H9 (cell line): ENCODE measurements at regions not wholly inside any gene's neighbourhood (a gene's known extent, or its start where the extent isn't known, plus 50 kb on each side); places are given as distances from the start of the nearest gene placed in this dataset.

Source experiments
- DNase-seq: peaks from one replicate; pipeline ENCODE4 v3.0.0-alpha.2; 2017
- H2AFZ ChIP-seq: one replicate; pipeline ENCODE4 v1.6.1; 2013; ENCODE audit warnings: mild to moderate bottlenecking, low read length, control low read depth, moderate library complexity
- H2AK5ac ChIP-seq: 2 replicates; pipeline ENCODE4 v1.6.1; 2013; ENCODE audit warnings: low read length, control low read depth, mixed read lengths; ENCODE audit not compliant: insufficient read length
- H2BK120ac ChIP-seq: one replicate; pipeline ENCODE4 v1.6.1; 2013; ENCODE audit warnings: low read depth, mild to moderate bottlenecking, low read length, control low read depth, inconsistent platforms; ENCODE audit not compliant: poor library complexity, severe bottlenecking
- H2BK12ac ChIP-seq: 2 replicates; pipeline ENCODE4 v1.6.1; 2013; ENCODE audit warnings: low read length, control low read depth, mixed read lengths, low read depth; ENCODE audit not compliant: insufficient read length
- H2BK15ac ChIP-seq: 2 replicates; pipeline ENCODE4 v1.6.1; 2013; ENCODE audit warnings: low read depth, low read length, control low read depth
- H2BK20ac ChIP-seq: one replicate; pipeline ENCODE4 v1.6.1; 2013; ENCODE audit warnings: low read depth, mild to moderate bottlenecking, low read length, control low read depth, inconsistent platforms; ENCODE audit not compliant: poor library complexity, severe bottlenecking
- H2BK5ac ChIP-seq: 2 replicates; pipeline ENCODE4 v1.6.1; 2013; ENCODE audit warnings: low read length, control low read depth, mixed read lengths; ENCODE audit not compliant: insufficient read length
- H3K14ac ChIP-seq: 2 replicates; pipeline ENCODE4 v1.6.1; 2013; ENCODE audit warnings: low read length, control low read depth; ENCODE audit not compliant: insufficient read depth
- H3K18ac ChIP-seq: 2 replicates; pipeline ENCODE4 v1.6.1; 2013; ENCODE audit warnings: low read depth, mild to moderate bottlenecking, mixed read lengths, low read length, control low read depth; ENCODE audit not compliant: insufficient read length
- H3K23ac ChIP-seq: 2 replicates; pipeline ENCODE4 v1.6.1; 2013; ENCODE audit warnings: low read length, control low read depth, mixed read lengths, low read depth; ENCODE audit not compliant: insufficient read length
- H3K23me2 ChIP-seq: 2 replicates; pipeline ENCODE4 v1.6.1; 2013; ENCODE audit warnings: low read depth, mild to moderate bottlenecking, mixed read lengths, low read length, control low read depth; ENCODE audit not compliant: insufficient read length, poor library complexity, severe bottlenecking
- H3K27ac ChIP-seq: 2 replicates; pipeline ENCODE4 v1.5.1; 2013; ENCODE audit warnings: low read length, control low read depth, mixed read lengths, low read depth; ENCODE audit not compliant: insufficient read length
- H3K27me3 ChIP-seq: 2 replicates; pipeline ENCODE4 v1.6.1; 2013; ENCODE audit warnings: low read length, control low read depth, inconsistent platforms; ENCODE audit not compliant: insufficient read depth
- H3K4ac ChIP-seq: 2 replicates; pipeline ENCODE4 v1.6.1; 2013; ENCODE audit warnings: low read depth, mild to moderate bottlenecking, control low read depth, inconsistent platforms, low read length, moderate library complexity
- H3K4me1 ChIP-seq: 2 replicates; pipeline ENCODE4 v1.6.1; 2013; ENCODE audit warnings: low read length, control low read depth, inconsistent platforms; ENCODE audit not compliant: insufficient read depth
- H3K4me2 ChIP-seq: 2 replicates; pipeline ENCODE4 v1.6.1; 2013; ENCODE audit warnings: low read length, control low read depth, mixed read lengths; ENCODE audit not compliant: insufficient read length, insufficient read depth
- H3K56ac ChIP-seq: 2 replicates; pipeline ENCODE4 v1.6.1; 2013; ENCODE audit warnings: low read depth, mild to moderate bottlenecking, mixed read lengths, low read length, control low read depth; ENCODE audit not compliant: insufficient read length
- H3K79me1 ChIP-seq: 2 replicates; pipeline ENCODE4 v1.6.1; 2013; ENCODE audit warnings: low read depth, mild to moderate bottlenecking, moderate library complexity, low read length, control low read depth, inconsistent platforms; ENCODE audit not compliant: insufficient read depth, poor library complexity, severe bottlenecking
- H3K79me2 ChIP-seq: 2 replicates; pipeline ENCODE4 v1.6.1; 2013; ENCODE audit warnings: low read length, control low read depth, inconsistent platforms; ENCODE audit not compliant: insufficient read depth
- H3K9ac ChIP-seq: 2 replicates; pipeline ENCODE4 v1.6.1; 2013; ENCODE audit warnings: low read length, control low read depth, mixed read lengths; ENCODE audit not compliant: insufficient read length; ENCODE audit errors: extremely low read depth
- H3K9me3 ChIP-seq: one replicate; pipeline ENCODE4 v1.6.1; 2013; ENCODE audit warnings: low read depth, low read length, inconsistent platforms; ENCODE audit not compliant: control insufficient read depth
- H3T11ph ChIP-seq: one replicate; pipeline ENCODE4 v1.6.1; 2013; ENCODE audit warnings: mild to moderate bottlenecking, low read length, control low read depth, inconsistent platforms
- H4K20me1 ChIP-seq: one replicate; pipeline ENCODE4 v1.6.1; 2013; ENCODE audit not compliant: control insufficient read depth, insufficient read length, insufficient read depth
- H4K5ac ChIP-seq: 2 replicates; pipeline ENCODE4 v1.6.1; 2013; ENCODE audit warnings: low read depth, mild to moderate bottlenecking, mixed read lengths, low read length, control low read depth; ENCODE audit not compliant: insufficient read length
- H4K8ac ChIP-seq: replicated peaks from 2 replicates; pipeline ENCODE4 v1.6.1; 2013; ENCODE audit warnings: low read length, control low read depth, mixed read lengths, low read depth; ENCODE audit not compliant: insufficient read length
- H4K91ac ChIP-seq: 2 replicates; pipeline ENCODE4 v1.6.1; 2013; ENCODE audit warnings: low read depth, mild to moderate bottlenecking, moderate library complexity, mixed read lengths, low read length, control low read depth; ENCODE audit not compliant: insufficient read length
- H3K27ac Mint-ChIP-seq, 3 experiments: 2 replicates in 2 of 3; 3 replicates in 1 of 3; pipeline ENCODE4 v1.8.0; 2020 to 2021; ENCODE audit warnings: mixed read lengths in 3 of 3, mild to moderate bottlenecking in 1 of 3, moderate library complexity in 1 of 3
- H3K27me3 Mint-ChIP-seq: 2 replicates; pipeline ENCODE4 v1.8.0; 2021; ENCODE audit warnings: low read depth, mild to moderate bottlenecking, moderate library complexity, mixed read lengths
- H3K36me3 Mint-ChIP-seq, 3 experiments: 2 replicates in 2 of 3; 3 replicates in 1 of 3; pipeline ENCODE4 v1.8.0; 2020 to 2021; ENCODE audit warnings: low read depth in 3 of 3, mixed read lengths in 3 of 3; ENCODE audit not compliant: insufficient read depth in 1 of 3
- H3K4me1 Mint-ChIP-seq, 2 experiments: 2 replicates each; pipeline ENCODE4 v1.8.0; 2020; ENCODE audit warnings: mixed read lengths in 2 of 2
- H3K4me3 Mint-ChIP-seq, 2 experiments: 2 replicates in 1 of 2; 3 replicates in 1 of 2; pipeline ENCODE4 v1.8.0; 2020 to 2021; ENCODE audit warnings: mild to moderate bottlenecking in 2 of 2, mixed read lengths in 2 of 2, moderate library complexity in 1 of 2
- H3K9me3 Mint-ChIP-seq, 2 experiments: 2 replicates in 1 of 2; 3 replicates in 1 of 2; pipeline ENCODE4 v1.8.0; 2020; ENCODE audit warnings: mild to moderate bottlenecking in 2 of 2, mixed read lengths in 2 of 2, moderate library complexity in 1 of 2
- WGBS: extraction: QIAGEN DNeasy Blood & Tissue Kit; methylation state at CpG from one replicate; pipeline ENCODE4 v1.1.7; 2013; ENCODE audit warnings: missing lambda C conversion rate, low lambda C conversion rate, mixed read lengths; ENCODE audit not compliant: insufficient read length; ENCODE audit errors: extremely low coverage; 5-methylcytosine and 5-hydroxymethylcytosine counted together
- TF ChIP-seq, protein P1 (sequence below): fragments of 200-600 bp; sonication (generic); conservative IDR thresholded peaks from 3 replicates; pipeline ENCODE4 v1.8.0; 2021; ENCODE audit warnings: antibody characterized with exemption, mild to moderate bottlenecking

GRCh38 chr6:66057034-66057433 lies 350.0 kb upstream of the EYS start:
- H3K79me1 ChIP-seq: no peaks in the 10 kb centered on the region
- H3K9ac ChIP-seq: no peak overlapping the region
- H2AFZ ChIP-seq: no peak overlapping the region
- H3T11ph ChIP-seq: no peak overlapping the region
- H3K27ac ChIP-seq: no peak overlapping the region
- H3K23me2 ChIP-seq: no peaks in the 10 kb centered on the region
- H4K91ac ChIP-seq: no peak overlapping the region
- H3K14ac ChIP-seq: no peak overlapping the region
- H3K9me3 ChIP-seq: no peaks in the 10 kb centered on the region
- no peak overlapping the region for H2BK15ac ChIP-seq
- no peak overlapping the region for H3K4me2 ChIP-seq
- Mint-ChIP-seq H3K27me3 (no peaks in the 10 kb centered on the region), H3K4me3 (no peak overlapping the region), H3K9me3 (no peaks in the 10 kb centered on the region), H3K27ac (no peak overlapping the region), H3K4me1 (no peaks in the 10 kb centered on the region), H3K36me3 (no peaks in the 10 kb centered on the region)
- H4K8ac ChIP-seq: no peak overlapping the region
- no peaks in the 10 kb centered on the region for H3K27me3 ChIP-seq
- no peaks in the 10 kb centered on the region for H4K20me1 ChIP-seq
- H2BK20ac ChIP-seq: no peak overlapping the region
- no peak overlapping the region for H3K18ac ChIP-seq
- H2AK5ac ChIP-seq: no peak overlapping the region
- DNase-seq: no peak
- no peak overlapping the region for H2BK12ac ChIP-seq
- H2BK120ac ChIP-seq: no peak overlapping the region
- H2BK5ac ChIP-seq: no peak overlapping the region
- no peaks in the 10 kb centered on the region for H3K79me2 ChIP-seq
- no peak overlapping the region for H4K5ac ChIP-seq
- no peaks in the 10 kb centered on the region for H3K4me1 ChIP-seq
- H3K4ac ChIP-seq: no peak overlapping the region
- H3K56ac ChIP-seq: no peak overlapping the region
- WGBS: no CpG with 5 or more reads among the region's 1 CpG
- no peak overlapping the region for H3K23ac ChIP-seq
- TF ChIP-seq, protein P1, sequence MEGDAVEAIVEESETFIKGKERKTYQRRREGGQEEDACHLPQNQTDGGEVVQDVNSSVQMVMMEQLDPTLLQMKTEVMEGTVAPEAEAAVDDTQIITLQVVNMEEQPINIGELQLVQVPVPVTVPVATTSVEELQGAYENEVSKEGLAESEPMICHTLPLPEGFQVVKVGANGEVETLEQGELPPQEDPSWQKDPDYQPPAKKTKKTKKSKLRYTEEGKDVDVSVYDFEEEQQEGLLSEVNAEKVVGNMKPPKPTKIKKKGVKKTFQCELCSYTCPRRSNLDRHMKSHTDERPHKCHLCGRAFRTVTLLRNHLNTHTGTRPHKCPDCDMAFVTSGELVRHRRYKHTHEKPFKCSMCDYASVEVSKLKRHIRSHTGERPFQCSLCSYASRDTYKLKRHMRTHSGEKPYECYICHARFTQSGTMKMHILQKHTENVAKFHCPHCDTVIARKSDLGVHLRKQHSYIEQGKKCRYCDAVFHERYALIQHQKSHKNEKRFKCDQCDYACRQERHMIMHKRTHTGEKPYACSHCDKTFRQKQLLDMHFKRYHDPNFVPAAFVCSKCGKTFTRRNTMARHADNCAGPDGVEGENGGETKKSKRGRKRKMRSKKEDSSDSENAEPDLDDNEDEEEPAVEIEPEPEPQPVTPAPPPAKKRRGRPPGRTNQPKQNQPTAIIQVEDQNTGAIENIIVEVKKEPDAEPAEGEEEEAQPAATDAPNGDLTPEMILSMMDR: no peak
